IMR-90 (cell line): ENCODE measurements at regions not wholly inside any gene's neighbourhood (a gene's known extent, or its start where the extent isn't known, plus 50 kb on each side); places are given as distances from the start of the nearest gene placed in this dataset.

Experiments
- BHLHE40 ChIP-seq: fragments of 150-350 bp; IDR thresholded peaks from 2 replicates; pipeline ENCODE4 v1.6.1; 2016; ENCODE audit warnings: mild to moderate bottlenecking, low read depth, low read length
- CEBPB ChIP-seq: IDR thresholded peaks from 2 replicates; pipeline ENCODE4 v1.6.1; 2012; ENCODE audit warnings: low read depth, low read length, improper control_type of control experiment
- CHD1 ChIP-seq: IDR thresholded peaks from 2 replicates; pipeline ENCODE4 v1.6.1; 2012; ENCODE audit warnings: low read depth, low read length, improper control_type of control experiment
- CTCF ChIP-seq: conservative IDR thresholded peaks from 2 replicates; pipeline ENCODE4 v1.5.1; 2012; ENCODE audit warnings: mild to moderate bottlenecking, low read depth, low read length, improper control_type of control experiment
- FOS ChIP-seq: fragments of 150-350 bp; IDR thresholded peaks from 2 replicates; pipeline ENCODE4 v1.6.1; 2016; ENCODE audit warnings: low read depth, low read length
- MAFK ChIP-seq: IDR thresholded peaks from 2 replicates; pipeline ENCODE4 v1.6.1; 2012; ENCODE audit warnings: low read depth, low read length, improper control_type of control experiment
- MAZ ChIP-seq: IDR thresholded peaks from 2 replicates; pipeline ENCODE4 v1.6.1; 2012; ENCODE audit warnings: low read depth, mild to moderate bottlenecking, low read length, improper control_type of control experiment, moderate library complexity, borderline replicate concordance
- MXI1 ChIP-seq: IDR thresholded peaks from 2 replicates; pipeline ENCODE4 v1.6.1; 2012; ENCODE audit warnings: low read depth, mild to moderate bottlenecking, low read length, moderate library complexity, borderline replicate concordance
- POLR2A ChIP-seq: IDR thresholded peaks from 2 replicates; pipeline ENCODE4 v1.6.1; 2012; ENCODE audit warnings: mild to moderate bottlenecking, low read depth, low read length
- RAD21 ChIP-seq: IDR thresholded peaks from 2 replicates; pipeline ENCODE4 v1.6.1; 2012; ENCODE audit warnings: low read length, improper control_type of control experiment
- RCOR1 ChIP-seq: IDR thresholded peaks from 2 replicates; pipeline ENCODE4 v1.6.1; 2012; ENCODE audit warnings: mild to moderate bottlenecking, low read length, improper control_type of control experiment; ENCODE audit not compliant: insufficient replicate concordance
- RFX5 ChIP-seq: IDR thresholded peaks from 2 replicates; pipeline ENCODE4 v1.8.0; 2012; ENCODE audit warnings: low read depth, mild to moderate bottlenecking, low read length, moderate library complexity
- USF2 ChIP-seq: fragments of 150-350 bp; IDR thresholded peaks from 2 replicates; pipeline ENCODE4 v1.6.1; 2017; ENCODE audit warnings: mild to moderate bottlenecking, antibody characterized with exemption, low read length, low read depth
- TF ChIP-seq, protein P1 (sequence below): fragments of 150-350 bp; IDR thresholded peaks from 2 replicates; pipeline ENCODE4 v1.6.1; 2016; ENCODE audit warnings: low read depth, mild to moderate bottlenecking, low read length, moderate library complexity, borderline replicate concordance

DNA sequence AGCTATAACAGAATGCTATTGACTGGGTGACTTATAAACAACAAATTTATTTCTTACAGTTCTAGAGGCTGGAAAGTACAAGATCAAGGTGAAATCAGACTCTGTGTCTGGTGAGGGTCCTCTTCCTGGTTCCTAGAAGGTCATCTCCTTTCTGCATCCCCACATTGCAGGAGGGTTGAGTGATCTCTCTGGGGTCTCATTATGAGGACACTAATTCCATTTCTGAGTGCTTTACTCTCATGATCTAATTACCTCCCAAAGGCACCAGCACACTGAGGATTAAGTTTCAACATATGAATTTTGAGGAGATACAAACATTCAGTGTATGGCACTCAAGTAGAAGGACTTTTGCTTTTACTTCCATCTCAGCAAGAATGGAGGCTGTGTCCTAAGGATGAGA, 534.1 kb upstream of the KCNMB2 start:
- TF ChIP-seq CTCF, result no peak
- TF ChIP-seq POLR2A, result no peak
- TF ChIP-seq RAD21, result no peak
- TF ChIP-seq BHLHE40, result no peak
- TF ChIP-seq FOS, result no peak
- no peak for TF ChIP-seq CHD1
- no peak for TF ChIP-seq RCOR1
- no peak for TF ChIP-seq CEBPB
- TF ChIP-seq, protein P1, sequence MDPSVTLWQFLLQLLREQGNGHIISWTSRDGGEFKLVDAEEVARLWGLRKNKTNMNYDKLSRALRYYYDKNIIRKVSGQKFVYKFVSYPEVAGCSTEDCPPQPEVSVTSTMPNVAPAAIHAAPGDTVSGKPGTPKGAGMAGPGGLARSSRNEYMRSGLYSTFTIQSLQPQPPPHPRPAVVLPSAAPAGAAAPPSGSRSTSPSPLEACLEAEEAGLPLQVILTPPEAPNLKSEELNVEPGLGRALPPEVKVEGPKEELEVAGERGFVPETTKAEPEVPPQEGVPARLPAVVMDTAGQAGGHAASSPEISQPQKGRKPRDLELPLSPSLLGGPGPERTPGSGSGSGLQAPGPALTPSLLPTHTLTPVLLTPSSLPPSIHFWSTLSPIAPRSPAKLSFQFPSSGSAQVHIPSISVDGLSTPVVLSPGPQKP, result no peak
- no peak for TF ChIP-seq MAZ
- no peak for TF ChIP-seq USF2
- TF ChIP-seq MAFK, result no peak
- no peak for TF ChIP-seq RFX5
- no peak for TF ChIP-seq MXI1
